Common myeloid progenitor, CD34-positive (primary cell): ENCODE measurements at regions not wholly inside any gene's neighbourhood (a gene's known extent, or its start where the extent isn't known, plus 50 kb on each side); places are given as distances from the start of the nearest gene placed in this dataset.

Source experiments
- CTCF ChIA-PET: fragments of 350-600 bp; sonication (Branson Sonifier 250); formaldehyde crosslinking; loops from one replicate; lab custom pipeline; 2021; ENCODE audit warnings: antibody characterized with exemption; lab: Charles Lee
- POLR2A ChIA-PET: fragments of 350-600 bp; sonication (Branson Sonifier 250); formaldehyde crosslinking; loops from one replicate; lab custom pipeline; 2021; ENCODE audit warnings: antibody characterized with exemption; lab: Charles Lee
- DNase-seq, 3 donors: peaks; one replicate each; pipeline versions ENCODE4 v3.0.0 to v3.0.0-alpha.2; 2013
- H3K27ac ChIP-seq, 2 experiments: 1 replicate in 1 of 2; 2 replicates in 1 of 2; pipeline ENCODE4 v1.7.0; 2013; ENCODE audit warnings: inconsistent platforms in 2 of 2, low read length in 2 of 2, mild to moderate bottlenecking in 2 of 2, low read depth in 1 of 2, moderate library complexity in 1 of 2; ENCODE audit not compliant: severe bottlenecking in 2 of 2, insufficient read depth in 1 of 2, poor library complexity in 1 of 2
- H3K27me3 ChIP-seq, 5 experiments: replicated peaks in 2 of 5; 1 replicate in 3 of 5; 2 replicates in 2 of 5; pipeline versions ENCODE4 v1.6.1 to v1.7.0; 2013; ENCODE audit warnings: low read length in 4 of 5, mild to moderate bottlenecking in 2 of 5, moderate library complexity in 2 of 5, inconsistent platforms in 1 of 5; ENCODE audit not compliant: insufficient read depth in 5 of 5, control insufficient read depth in 4 of 5
- H3K36me3 ChIP-seq, 4 experiments: 1 replicate in 2 of 4; 2 replicates in 2 of 4; pipeline versions ENCODE4 v1.6.1 to v1.7.0; 2013; ENCODE audit warnings: low read length in 3 of 4, control low read depth in 1 of 4, mild to moderate bottlenecking in 1 of 4; ENCODE audit not compliant: control insufficient read depth in 4 of 4, insufficient read depth in 4 of 4
- H3K4me1 ChIP-seq, 4 experiments: 1 replicate in 3 of 4; 2 replicates in 1 of 4; pipeline versions ENCODE4 v1.6.1 to v1.7.1; 2013; ENCODE audit warnings: low read length in 3 of 4, mild to moderate bottlenecking in 3 of 4, control low read depth in 1 of 4, inconsistent platforms in 1 of 4, moderate library complexity in 1 of 4; ENCODE audit not compliant: control insufficient read depth in 4 of 4, insufficient read depth in 4 of 4; ENCODE audit errors: control extremely low read depth in 1 of 4
- H3K4me3 ChIP-seq, 7 experiments: 1 replicate in 4 of 7; 2 replicates in 3 of 7; pipeline versions ENCODE4 v1.5.1 to v1.7.0; 2013; ENCODE audit warnings: mild to moderate bottlenecking in 7 of 7, low read length in 6 of 7, moderate library complexity in 6 of 7, inconsistent platforms in 2 of 7, low read depth in 2 of 7, control low read depth in 1 of 7; ENCODE audit not compliant: insufficient read depth in 4 of 7, control insufficient read depth in 1 of 7; ENCODE audit errors: extremely low read depth in 1 of 7
- H3K9me3 ChIP-seq, 5 experiments: 1 replicate in 4 of 5; 2 replicates in 1 of 5; pipeline versions ENCODE4 v1.6.1 to v1.7.1; 2013; ENCODE audit warnings: low read length in 4 of 5, mild to moderate bottlenecking in 2 of 5, inconsistent platforms in 1 of 5, low read depth in 1 of 5, moderate library complexity in 1 of 5; ENCODE audit not compliant: control insufficient read depth in 4 of 5, insufficient read depth in 2 of 5; ENCODE audit errors: control extremely low read depth in 1 of 5
- WGBS: methylation state at CpG from one replicate; pipeline ENCODE4 v1.1.5; 2013; ENCODE audit not compliant: insufficient coverage; 5-methylcytosine and 5-hydroxymethylcytosine counted together

DNA sequence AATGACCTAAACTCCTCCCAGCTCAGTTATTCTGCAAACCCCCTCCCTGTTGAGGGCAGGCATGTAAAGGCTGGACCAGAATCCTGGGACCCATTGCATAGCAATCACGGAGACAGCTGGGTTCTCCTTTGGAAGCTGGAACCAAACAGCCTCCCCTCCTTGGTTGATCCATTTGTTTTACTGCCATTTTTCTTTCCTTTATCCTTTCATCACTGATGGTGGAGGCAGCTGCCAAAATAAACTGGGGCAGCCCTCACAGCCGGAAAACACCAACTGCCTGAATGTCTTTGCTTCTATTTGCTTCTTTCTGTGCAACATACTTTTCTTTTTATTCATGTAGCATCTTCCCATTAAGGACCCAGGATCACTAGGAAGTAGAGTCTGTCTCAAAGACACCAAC lies 150.0 kb upstream of the SYT13 start:
- Histone ChIP-seq H3K4me1 (no peaks in the 10 kb centered on the region), H3K36me3 (no peaks in the 10 kb centered on the region), H3K9me3 (peaks cover 0 to 18% (median 0%) of the 10 kb centered on the region in 5 experiments), H3K27me3 (peaks cover 2 to 32% (median 3%) of the 10 kb centered on the region in 5 experiments), H3K4me3 (no peak overlapping the region), H3K27ac (no peak overlapping the region)
- ChIA-PET POLR2A (no interaction called here), CTCF (interaction anchor here (1.2 to 1.3 kb wide), 2 partner anchors 17 to 65 kb away, joined by 3 read pairs; no protein-coding TSS in a partner anchor)
- no peak for DNase-seq
- 86% methylated on average over 2 of the region's 2 CpGs for WGBS

DNA sequence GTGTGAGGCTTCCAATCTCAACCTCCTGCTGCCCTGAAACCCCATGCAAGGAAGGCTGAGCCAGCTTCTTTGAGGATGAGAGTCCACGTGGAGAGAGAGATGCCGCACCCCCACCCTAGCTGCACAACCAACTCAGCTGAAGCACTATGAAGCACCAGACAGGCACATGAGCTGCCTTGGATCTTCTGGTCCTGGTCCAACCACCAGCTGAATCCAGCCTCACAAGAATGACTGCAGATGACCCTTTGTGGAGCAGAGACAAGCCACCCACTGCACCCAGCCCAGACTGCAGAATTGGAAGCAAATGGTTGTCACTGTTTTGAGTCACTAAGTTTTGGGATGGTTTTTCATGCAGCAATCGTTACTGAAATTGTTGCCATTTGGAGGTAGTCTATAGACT lies 149.6 kb upstream of the SYT13 start:
- 100% methylated on average over 1 of the region's 3 CpGs for WGBS
- CTCF ChIA-PET = interaction anchor here (1.2 to 1.3 kb wide), 2 partner anchors 17 to 64 kb away, joined by 3 read pairs; no protein-coding TSS in a partner anchor
- H3K4me1 ChIP-seq = no peaks in the 10 kb centered on the region
- H3K4me3 ChIP-seq = no peak overlapping the region
- no peak for DNase-seq
- POLR2A ChIA-PET = no interaction called here
- H3K27me3 ChIP-seq = peaks cover 2 to 31% (median 3%) of the 10 kb centered on the region in 5 experiments
- H3K9me3 ChIP-seq = peaks cover 0 to 17% (median 0%) of the 10 kb centered on the region in 5 experiments
- no peak overlapping the region for H3K27ac ChIP-seq
- no peaks in the 10 kb centered on the region for H3K36me3 ChIP-seq

DNA sequence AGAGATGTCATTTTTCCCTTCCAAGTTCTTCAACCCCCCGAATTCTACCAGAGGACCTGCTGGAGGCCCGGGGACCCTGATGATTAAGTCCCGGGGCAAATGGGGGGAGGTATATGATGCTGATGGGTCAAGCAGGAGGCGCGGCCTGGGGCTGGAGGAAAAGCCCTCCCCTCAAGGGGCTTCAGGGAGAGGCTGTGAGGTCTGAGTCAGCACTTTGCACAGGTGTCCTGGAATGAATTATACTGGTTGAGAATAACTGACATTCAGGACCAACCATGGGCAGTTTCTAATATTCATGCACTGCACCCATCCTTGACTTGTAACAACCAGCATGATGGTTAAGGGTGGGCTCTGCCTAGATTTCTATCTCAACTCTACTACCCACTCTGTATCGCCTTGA lies 146.8 kb upstream of the SYT13 start:
- Histone ChIP-seq H3K4me1 (no peaks in the 10 kb centered on the region), H3K9me3 (peaks cover 0 to 4% (median 0%) of the 10 kb centered on the region in 5 experiments), H3K27ac (no peak overlapping the region), H3K27me3 (peaks cover 2 to 33% (median 11%) of the 10 kb centered on the region in 5 experiments), H3K4me3 (no peak overlapping the region), H3K36me3 (no peaks in the 10 kb centered on the region)
- no peak for DNase-seq
- WGBS = 100% methylated on average over 3 of the region's 6 CpGs
- ChIA-PET CTCF (no interaction called here), POLR2A (no interaction called here)

DNA sequence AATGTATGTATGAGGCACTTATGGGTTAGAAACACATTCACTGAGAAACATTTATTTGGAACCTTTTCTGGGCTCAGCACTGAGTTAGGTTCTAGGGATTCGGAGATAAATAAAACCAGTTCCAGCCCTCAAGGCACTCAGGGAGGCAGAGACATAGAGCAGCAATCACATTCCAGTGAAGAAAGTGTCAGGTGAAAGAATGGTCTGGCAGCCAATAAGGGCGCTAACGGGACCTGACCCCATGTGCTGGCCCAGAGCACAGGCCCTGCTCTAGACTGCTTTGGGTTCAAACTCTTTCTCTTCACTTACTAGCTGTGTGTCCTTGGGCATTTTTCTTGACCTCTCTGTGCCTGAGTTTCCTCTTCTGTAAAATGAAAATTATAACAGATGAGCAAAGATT lies 146.0 kb upstream of the SYT13 start:
- Histone ChIP-seq H3K9me3 (peaks cover 0 to 2% (median 0%) of the 10 kb centered on the region in 5 experiments), H3K36me3 (no peaks in the 10 kb centered on the region), H3K4me1 (no peaks in the 10 kb centered on the region), H3K27me3 (peaks cover 2 to 33% (median 11%) of the 10 kb centered on the region in 5 experiments), H3K27ac (no peak overlapping the region), H3K4me3 (no peak overlapping the region)
- WGBS = 89% methylated on average over 3 of the region's 3 CpGs
- ChIA-PET POLR2A (no interaction called here), CTCF (no interaction called here)
- DNase-seq = no peak

- H3K27me3 ChIP-seq = peaks cover 2 to 28% (median 11%) of the 10 kb centered on the region in 5 experiments
- no peak overlapping the region for H3K27ac ChIP-seq
- POLR2A ChIA-PET = no interaction called here
- no peaks in the 10 kb centered on the region for H3K36me3 ChIP-seq
- CTCF ChIA-PET = no interaction called here
- 95% methylated on average over 8 of the region's 13 CpGs for whole genome bisulfite sequencing
- no peak for DNase-seq
- no peak overlapping the region for H3K4me3 ChIP-seq
- H3K4me1 ChIP-seq = no peaks in the 10 kb centered on the region
- peaks cover 0 to 2% (median 0%) of the 10 kb centered on the region in 5 experiments for H3K9me3 ChIP-seq
Observed at GRCh38 chr11:45431046-45432018, 145.2 kb upstream of the SYT13 start.

DNA sequence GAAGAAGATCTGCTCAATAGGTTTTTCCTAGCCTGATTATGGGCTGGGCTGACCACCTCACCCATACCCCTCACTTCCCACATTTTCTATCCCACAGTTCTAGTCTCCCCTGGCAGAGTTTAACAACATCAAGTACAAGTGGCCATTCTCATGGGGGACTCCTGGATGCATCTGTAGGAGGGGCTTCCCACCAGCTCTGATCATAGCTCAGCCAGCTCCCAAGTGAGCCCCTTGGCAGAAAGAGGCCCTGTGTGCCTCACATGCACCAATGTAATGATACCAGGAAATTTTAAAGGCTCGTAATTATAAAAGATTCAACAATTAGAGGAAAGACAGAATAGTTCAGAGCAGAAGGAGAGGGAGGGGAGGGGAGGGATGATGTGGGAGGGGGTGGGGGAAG lies 144.2 kb upstream of the SYT13 start:
- H3K36me3 ChIP-seq = no peaks in the 10 kb centered on the region
- H3K4me3 ChIP-seq = no peak overlapping the region
- ChIA-PET CTCF (no interaction called here), POLR2A (no interaction called here)
- WGBS = no CpG with 5 or more reads among the region's 1 CpG
- no peak overlapping the region for H3K27ac ChIP-seq
- no peaks in the 10 kb centered on the region for H3K9me3 ChIP-seq
- no peaks in the 10 kb centered on the region for H3K4me1 ChIP-seq
- peaks cover 2 to 19% (median 11%) of the 10 kb centered on the region in 5 experiments for H3K27me3 ChIP-seq
- DNase-seq = no peak

GRCh38 chr11:45429719-45430118 lies 143.6 kb upstream of the SYT13 start:
- 83% methylated on average over 2 of the region's 4 CpGs for WGBS
- CTCF ChIA-PET = no interaction called here

More at GRCh38 chr11:45429719-45430118, 143.6 kb upstream of the SYT13 start:
- Histone ChIP-seq H3K4me3 (no peak overlapping the region), H3K4me1 (no peaks in the 10 kb centered on the region), H3K27ac (no peak overlapping the region), H3K36me3 (no peaks in the 10 kb centered on the region), H3K27me3 (peaks cover 2 to 16% (median 9%) of the 10 kb centered on the region in 5 experiments), H3K9me3 (no peaks in the 10 kb centered on the region)
- no peak for DNase-seq
- POLR2A ChIA-PET = no interaction called here
